H9 (cell line): ENCODE measurements at regions not wholly inside any gene's neighbourhood (a gene's known extent, or its start where the extent isn't known, plus 50 kb on each side); places are given as distances from the start of the nearest gene placed in this dataset.

ENCODE experiments used
- DNase-seq: peaks from one replicate; pipeline ENCODE4 v3.0.0-alpha.2; 2017
- H2AFZ ChIP-seq: one replicate; pipeline ENCODE4 v1.6.1; 2013; ENCODE audit warnings: mild to moderate bottlenecking, low read length, control low read depth, moderate library complexity
- H2AK5ac ChIP-seq: 2 replicates; pipeline ENCODE4 v1.6.1; 2013; ENCODE audit warnings: low read length, control low read depth, mixed read lengths; ENCODE audit not compliant: insufficient read length
- H2BK120ac ChIP-seq: one replicate; pipeline ENCODE4 v1.6.1; 2013; ENCODE audit warnings: low read depth, mild to moderate bottlenecking, low read length, control low read depth, inconsistent platforms; ENCODE audit not compliant: poor library complexity, severe bottlenecking
- H2BK12ac ChIP-seq: 2 replicates; pipeline ENCODE4 v1.6.1; 2013; ENCODE audit warnings: low read length, control low read depth, mixed read lengths, low read depth; ENCODE audit not compliant: insufficient read length
- H2BK15ac ChIP-seq: 2 replicates; pipeline ENCODE4 v1.6.1; 2013; ENCODE audit warnings: low read depth, low read length, control low read depth
- H2BK20ac ChIP-seq: one replicate; pipeline ENCODE4 v1.6.1; 2013; ENCODE audit warnings: low read depth, mild to moderate bottlenecking, low read length, control low read depth, inconsistent platforms; ENCODE audit not compliant: poor library complexity, severe bottlenecking
- H2BK5ac ChIP-seq: 2 replicates; pipeline ENCODE4 v1.6.1; 2013; ENCODE audit warnings: low read length, control low read depth, mixed read lengths; ENCODE audit not compliant: insufficient read length
- H3K14ac ChIP-seq: 2 replicates; pipeline ENCODE4 v1.6.1; 2013; ENCODE audit warnings: low read length, control low read depth; ENCODE audit not compliant: insufficient read depth
- H3K18ac ChIP-seq: 2 replicates; pipeline ENCODE4 v1.6.1; 2013; ENCODE audit warnings: low read depth, mild to moderate bottlenecking, mixed read lengths, low read length, control low read depth; ENCODE audit not compliant: insufficient read length
- H3K23ac ChIP-seq: 2 replicates; pipeline ENCODE4 v1.6.1; 2013; ENCODE audit warnings: low read length, control low read depth, mixed read lengths, low read depth; ENCODE audit not compliant: insufficient read length
- H3K23me2 ChIP-seq: 2 replicates; pipeline ENCODE4 v1.6.1; 2013; ENCODE audit warnings: low read depth, mild to moderate bottlenecking, mixed read lengths, low read length, control low read depth; ENCODE audit not compliant: insufficient read length, poor library complexity, severe bottlenecking
- H3K27ac ChIP-seq: 2 replicates; pipeline ENCODE4 v1.5.1; 2013; ENCODE audit warnings: low read length, control low read depth, mixed read lengths, low read depth; ENCODE audit not compliant: insufficient read length
- H3K27me3 ChIP-seq: 2 replicates; pipeline ENCODE4 v1.6.1; 2013; ENCODE audit warnings: low read length, control low read depth, inconsistent platforms; ENCODE audit not compliant: insufficient read depth
- H3K4ac ChIP-seq: 2 replicates; pipeline ENCODE4 v1.6.1; 2013; ENCODE audit warnings: low read depth, mild to moderate bottlenecking, control low read depth, inconsistent platforms, low read length, moderate library complexity
- H3K4me1 ChIP-seq: 2 replicates; pipeline ENCODE4 v1.6.1; 2013; ENCODE audit warnings: low read length, control low read depth, inconsistent platforms; ENCODE audit not compliant: insufficient read depth
- H3K4me2 ChIP-seq: 2 replicates; pipeline ENCODE4 v1.6.1; 2013; ENCODE audit warnings: low read length, control low read depth, mixed read lengths; ENCODE audit not compliant: insufficient read length, insufficient read depth
- H3K56ac ChIP-seq: 2 replicates; pipeline ENCODE4 v1.6.1; 2013; ENCODE audit warnings: low read depth, mild to moderate bottlenecking, mixed read lengths, low read length, control low read depth; ENCODE audit not compliant: insufficient read length
- H3K79me1 ChIP-seq: 2 replicates; pipeline ENCODE4 v1.6.1; 2013; ENCODE audit warnings: low read depth, mild to moderate bottlenecking, moderate library complexity, low read length, control low read depth, inconsistent platforms; ENCODE audit not compliant: insufficient read depth, poor library complexity, severe bottlenecking
- H3K79me2 ChIP-seq: 2 replicates; pipeline ENCODE4 v1.6.1; 2013; ENCODE audit warnings: low read length, control low read depth, inconsistent platforms; ENCODE audit not compliant: insufficient read depth
- H3K9ac ChIP-seq: 2 replicates; pipeline ENCODE4 v1.6.1; 2013; ENCODE audit warnings: low read length, control low read depth, mixed read lengths; ENCODE audit not compliant: insufficient read length; ENCODE audit errors: extremely low read depth
- H3K9me3 ChIP-seq: one replicate; pipeline ENCODE4 v1.6.1; 2013; ENCODE audit warnings: low read depth, low read length, inconsistent platforms; ENCODE audit not compliant: control insufficient read depth
- H3T11ph ChIP-seq: one replicate; pipeline ENCODE4 v1.6.1; 2013; ENCODE audit warnings: mild to moderate bottlenecking, low read length, control low read depth, inconsistent platforms
- H4K20me1 ChIP-seq: one replicate; pipeline ENCODE4 v1.6.1; 2013; ENCODE audit not compliant: control insufficient read depth, insufficient read length, insufficient read depth
- H4K5ac ChIP-seq: 2 replicates; pipeline ENCODE4 v1.6.1; 2013; ENCODE audit warnings: low read depth, mild to moderate bottlenecking, mixed read lengths, low read length, control low read depth; ENCODE audit not compliant: insufficient read length
- H4K8ac ChIP-seq: replicated peaks from 2 replicates; pipeline ENCODE4 v1.6.1; 2013; ENCODE audit warnings: low read length, control low read depth, mixed read lengths, low read depth; ENCODE audit not compliant: insufficient read length
- H4K91ac ChIP-seq: 2 replicates; pipeline ENCODE4 v1.6.1; 2013; ENCODE audit warnings: low read depth, mild to moderate bottlenecking, moderate library complexity, mixed read lengths, low read length, control low read depth; ENCODE audit not compliant: insufficient read length
- H3K27ac Mint-ChIP-seq, 3 experiments: 2 replicates in 2 of 3; 3 replicates in 1 of 3; pipeline ENCODE4 v1.8.0; 2020 to 2021; ENCODE audit warnings: mixed read lengths in 3 of 3, mild to moderate bottlenecking in 1 of 3, moderate library complexity in 1 of 3
- H3K27me3 Mint-ChIP-seq: 2 replicates; pipeline ENCODE4 v1.8.0; 2021; ENCODE audit warnings: low read depth, mild to moderate bottlenecking, moderate library complexity, mixed read lengths
- H3K36me3 Mint-ChIP-seq, 3 experiments: 2 replicates in 2 of 3; 3 replicates in 1 of 3; pipeline ENCODE4 v1.8.0; 2020 to 2021; ENCODE audit warnings: low read depth in 3 of 3, mixed read lengths in 3 of 3; ENCODE audit not compliant: insufficient read depth in 1 of 3
- H3K4me1 Mint-ChIP-seq, 2 experiments: 2 replicates each; pipeline ENCODE4 v1.8.0; 2020; ENCODE audit warnings: mixed read lengths in 2 of 2
- H3K4me3 Mint-ChIP-seq, 2 experiments: 2 replicates in 1 of 2; 3 replicates in 1 of 2; pipeline ENCODE4 v1.8.0; 2020 to 2021; ENCODE audit warnings: mild to moderate bottlenecking in 2 of 2, mixed read lengths in 2 of 2, moderate library complexity in 1 of 2
- H3K9me3 Mint-ChIP-seq, 2 experiments: 2 replicates in 1 of 2; 3 replicates in 1 of 2; pipeline ENCODE4 v1.8.0; 2020; ENCODE audit warnings: mild to moderate bottlenecking in 2 of 2, mixed read lengths in 2 of 2, moderate library complexity in 1 of 2
- CTCF ChIP-seq: fragments of 200-600 bp; sonication (generic); conservative IDR thresholded peaks from 3 replicates; pipeline ENCODE4 v1.8.0; 2021; ENCODE audit warnings: antibody characterized with exemption, mild to moderate bottlenecking
- WGBS: extraction: QIAGEN DNeasy Blood & Tissue Kit; methylation state at CpG from one replicate; pipeline ENCODE4 v1.1.7; 2013; ENCODE audit warnings: missing lambda C conversion rate, low lambda C conversion rate, mixed read lengths; ENCODE audit not compliant: insufficient read length; ENCODE audit errors: extremely low coverage; 5-methylcytosine and 5-hydroxymethylcytosine counted together

GRCh38 chr4:81642543-81642942 is 170.8 kb upstream of the RASGEF1B start:
- Histone ChIP-seq H3K23ac (no peak overlapping the region), H2BK120ac (no peak overlapping the region), H2BK20ac (no peak overlapping the region), H4K5ac (no peak overlapping the region), H3K23me2 (no peaks in the 10 kb centered on the region), H3K27me3 (peaks cover 4% of the 10 kb centered on the region; the same call in 1 of the 2 replicates), H2BK12ac (no peak overlapping the region), H3K9me3 (no peaks in the 10 kb centered on the region), H3K4ac (no peak overlapping the region), H3K4me1 (0 out of 2 replicates have a peak, but pooled peaks cover 2% of the 10 kb centered on the region), H4K8ac (no peak overlapping the region), H4K91ac (no peak overlapping the region), H4K20me1 (no peaks in the 10 kb centered on the region), H2BK5ac (no peak overlapping the region), H3K18ac (no peak overlapping the region), H2BK15ac (no peak overlapping the region), H3K79me2 (no peaks in the 10 kb centered on the region), H3T11ph (no peak overlapping the region), H3K79me1 (no peaks in the 10 kb centered on the region), H3K14ac (no peak overlapping the region), H3K4me2 (no peak overlapping the region), H3K9ac (no peak overlapping the region), H3K27ac (no peak overlapping the region), H3K56ac (no peak overlapping the region), H2AK5ac (no peak overlapping the region), H2AFZ (no peak overlapping the region)
- H3K9me3 Mint-ChIP-seq, result peaks cover 0 to 2% of the 10 kb centered on the region in 2 experiments; a peak in 2 of 5 replicates
- peaks cover 0 to 2% (median 0%) of the 10 kb centered on the region in 3 experiments; a peak in 2 of 7 replicates for H3K36me3 Mint-ChIP-seq
- H3K27ac Mint-ChIP-seq, result no peak overlapping the region
- no CpG with 5 or more reads among the region's 3 CpGs for WGBS
- H3K27me3 Mint-ChIP-seq, result peaks cover 73% of the 10 kb centered on the region
- no peak for TF ChIP-seq CTCF
- H3K4me1 Mint-ChIP-seq, result peaks cover 16 to 22% of the 10 kb centered on the region in 2 experiments
- no peak overlapping the region for H3K4me3 Mint-ChIP-seq
- DNase-seq, result no peak
